Astrocyte (in vitro differentiated cells and primary cell): ENCODE measurements at regions not wholly inside any gene's neighbourhood (a gene's known extent, or its start where the extent isn't known, plus 50 kb on each side); places are given as distances from the start of the nearest gene placed in this dataset.

Experiments
- EZH2 ChIP-seq: IDR thresholded peaks from 2 replicates; pipeline ENCODE4 v1.6.1; 2012; ENCODE audit warnings: mild to moderate bottlenecking, low read length, inconsistent platforms; ENCODE audit not compliant: insufficient read depth
- TF ChIP-seq, protein P1 (sequence below): IDR thresholded peaks from 2 replicates; pipeline ENCODE4 v1.5.1; 2011; ENCODE audit warnings: low read depth, mild to moderate bottlenecking, inconsistent platforms, low read length, moderate library complexity; ENCODE audit not compliant: insufficient read depth

DNA sequence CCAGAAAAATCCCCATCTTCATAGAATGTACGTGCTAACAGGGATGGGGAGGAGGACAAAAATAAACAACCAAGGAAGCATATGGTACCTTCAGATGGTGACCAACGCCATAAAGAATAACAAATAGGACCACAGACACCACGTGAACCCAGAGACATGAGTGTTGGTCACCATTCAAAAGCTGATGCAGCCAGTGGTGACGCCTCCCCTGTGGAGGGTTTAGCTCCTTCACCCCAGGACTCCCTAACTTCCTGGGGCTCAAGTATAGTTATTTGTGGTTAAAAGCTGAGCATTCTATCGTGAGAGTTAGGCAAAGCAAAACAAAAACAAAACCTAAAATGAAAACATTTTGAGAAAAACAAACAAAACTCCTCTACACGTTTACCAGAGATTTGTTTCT lies 184.7 kb downstream of the SOX9 start:
- TF ChIP-seq, protein P1, sequence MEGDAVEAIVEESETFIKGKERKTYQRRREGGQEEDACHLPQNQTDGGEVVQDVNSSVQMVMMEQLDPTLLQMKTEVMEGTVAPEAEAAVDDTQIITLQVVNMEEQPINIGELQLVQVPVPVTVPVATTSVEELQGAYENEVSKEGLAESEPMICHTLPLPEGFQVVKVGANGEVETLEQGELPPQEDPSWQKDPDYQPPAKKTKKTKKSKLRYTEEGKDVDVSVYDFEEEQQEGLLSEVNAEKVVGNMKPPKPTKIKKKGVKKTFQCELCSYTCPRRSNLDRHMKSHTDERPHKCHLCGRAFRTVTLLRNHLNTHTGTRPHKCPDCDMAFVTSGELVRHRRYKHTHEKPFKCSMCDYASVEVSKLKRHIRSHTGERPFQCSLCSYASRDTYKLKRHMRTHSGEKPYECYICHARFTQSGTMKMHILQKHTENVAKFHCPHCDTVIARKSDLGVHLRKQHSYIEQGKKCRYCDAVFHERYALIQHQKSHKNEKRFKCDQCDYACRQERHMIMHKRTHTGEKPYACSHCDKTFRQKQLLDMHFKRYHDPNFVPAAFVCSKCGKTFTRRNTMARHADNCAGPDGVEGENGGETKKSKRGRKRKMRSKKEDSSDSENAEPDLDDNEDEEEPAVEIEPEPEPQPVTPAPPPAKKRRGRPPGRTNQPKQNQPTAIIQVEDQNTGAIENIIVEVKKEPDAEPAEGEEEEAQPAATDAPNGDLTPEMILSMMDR = no peak
- TF ChIP-seq EZH2 = no peak
